Keratinocyte (primary cell): ENCODE measurements at regions not wholly inside any gene's neighbourhood (a gene's known extent, or its start where the extent isn't known, plus 50 kb on each side); places are given as distances from the start of the nearest gene placed in this dataset.

Source experiments
- DNase-seq: peaks from one replicate; pipeline ENCODE4 v3.0.0-alpha.2; 2011; ENCODE audit warnings: low read depth, missing footprints, low spot score
- FAIRE-seq: peaks from 2 replicates; lab custom pipeline; 2011; peaks lifted over from hg19 to GRCh38; lab: Jason Lieb, UNC
- H2AFZ ChIP-seq: 2 replicates; pipeline ENCODE4 v1.6.0; 2012; ENCODE audit warnings: low read length, control low read depth, inconsistent platforms; ENCODE audit not compliant: control insufficient read depth
- H3K27ac ChIP-seq: 2 replicates; pipeline ENCODE4 v1.5.1; 2011; ENCODE audit warnings: low read length; ENCODE audit not compliant: control insufficient read depth, insufficient read depth
- H3K27me3 ChIP-seq: 3 replicates; pipeline ENCODE4 v1.6.0; 2011; ENCODE audit warnings: low read length; ENCODE audit not compliant: control insufficient read depth, insufficient read depth; ENCODE audit errors: extremely low read depth
- H3K36me3 ChIP-seq, 2 experiments: 2 replicates in 1 of 2; 3 replicates in 1 of 2; pipeline ENCODE4 v1.5.1; 2011; ENCODE audit warnings: low read length in 2 of 2, mild to moderate bottlenecking in 1 of 2; ENCODE audit not compliant: control insufficient read depth in 2 of 2, insufficient read depth in 2 of 2; ENCODE audit errors: extremely low read depth in 1 of 2
- H3K4me1 ChIP-seq: 3 replicates; pipeline ENCODE4 v1.5.1; 2011; ENCODE audit warnings: low read length; ENCODE audit not compliant: control insufficient read depth, insufficient read depth; ENCODE audit errors: extremely low read depth
- H3K4me2 ChIP-seq: 3 replicates; pipeline ENCODE4 v1.6.0; 2011; ENCODE audit warnings: low read depth, low read length; ENCODE audit not compliant: control insufficient read depth, insufficient read depth; ENCODE audit errors: extremely low read depth
- H3K4me3 ChIP-seq, 3 experiments: fragments of 200-600 bp in 1 of 3; sonication (generic) in 1 of 3; 2 replicates in 2 of 3; 3 replicates in 1 of 3; pipeline ENCODE4 v1.5.1; 2011 to 2016; ENCODE audit warnings: low read length in 3 of 3, mild to moderate bottlenecking in 3 of 3, control low read depth in 2 of 3, inconsistent platforms in 1 of 3, low read depth in 1 of 3, mixed read lengths in 1 of 3, mixed run types in 1 of 3, moderate library complexity in 1 of 3; ENCODE audit not compliant: control insufficient read depth in 2 of 3, insufficient read depth in 2 of 3; ENCODE audit errors: extremely low read depth in 1 of 3
- H3K79me2 ChIP-seq: 2 replicates; pipeline ENCODE4 v1.6.0; 2012; ENCODE audit warnings: low read length; ENCODE audit not compliant: control insufficient read depth, insufficient read depth
- H3K9ac ChIP-seq: 3 replicates; pipeline ENCODE4 v1.6.0; 2011; ENCODE audit warnings: low read length; ENCODE audit not compliant: control insufficient read depth, insufficient read depth; ENCODE audit errors: extremely low read depth
- H3K9me1 ChIP-seq: 3 replicates; pipeline ENCODE4 v1.6.0; 2011; ENCODE audit warnings: low read length; ENCODE audit not compliant: control insufficient read depth, insufficient read depth; ENCODE audit errors: extremely low read depth
- H3K9me3 ChIP-seq: 2 replicates; pipeline ENCODE4 v1.5.1; 2012; ENCODE audit warnings: low read depth, low read length; ENCODE audit not compliant: control insufficient read depth
- H4K20me1 ChIP-seq: 3 replicates; pipeline ENCODE4 v1.6.0; 2011; ENCODE audit warnings: low read length; ENCODE audit not compliant: control insufficient read depth, insufficient read depth; ENCODE audit errors: extremely low read depth
- CTCF ChIP-seq, 3 experiments: IDR thresholded peaks in 1 of 3; conservative IDR thresholded peaks in 1 of 3; optimal IDR thresholded peaks in 1 of 3; 2 replicates in 2 of 3; 3 replicates in 1 of 3; pipeline versions ENCODE3 to v1.5.1; 2011; ENCODE audit warnings: low read length in 3 of 3, mild to moderate bottlenecking in 3 of 3, moderate library complexity in 2 of 3, control low read depth in 1 of 3, inconsistent platforms in 1 of 3; ENCODE audit not compliant: insufficient read depth in 2 of 3; ENCODE audit errors: extremely low read depth in 1 of 3
- EZH2 ChIP-seq: IDR thresholded peaks from one replicate; pipeline ENCODE4 v1.6.1; 2012; ENCODE audit warnings: inconsistent platforms, mild to moderate bottlenecking, low read length, moderate library complexity
- dilution Hi-C: fragments of 300-500 bp; cut with MboI; formaldehyde crosslinking; loops from one replicate; pipeline ENCODE4 v1.7.0; 2020; ENCODE audit warnings: low sequenced_read_pairs; ENCODE audit not compliant: extremely low pct_ligation_motif_present

- FAIRE-seq (no peak), DNase-seq (no peak)
- H4K20me1 ChIP-seq = no peaks in the 10 kb centered on the region
- H3K4me2 ChIP-seq = no peak overlapping the region
- H3K4me1 ChIP-seq = no peaks in the 10 kb centered on the region
- dilution Hi-C loops = no loop called here
- no peak overlapping the region for H2AFZ ChIP-seq
- no peak overlapping the region for H3K4me3 ChIP-seq
- H3K27me3 ChIP-seq = no peaks in the 10 kb centered on the region
- H3K36me3 ChIP-seq = no peaks in the 10 kb centered on the region
- no peaks in the 10 kb centered on the region for H3K79me2 ChIP-seq
- no peaks in the 10 kb centered on the region for H3K9me1 ChIP-seq
- TF ChIP-seq EZH2 = no peak
- TF ChIP-seq CTCF (optimal IDR thresholded peaks at IDR 0.05 in 1 of 3, IDR thresholded peaks at IDR 0.05 in 1 of 3, conservative IDR thresholded peaks at IDR 0.05 in 1 of 3; ENCODE audit: extremely low read depth in 1 of 3, insufficient read depth in 2 of 3, low read length in 3 of 3) = no peak
- H3K9ac ChIP-seq = no peak overlapping the region
- no peaks in the 10 kb centered on the region for H3K9me3 ChIP-seq
- no peak overlapping the region for H3K27ac ChIP-seq
These were observed 204.2 kb upstream of the IL15 start for GRCh38 chr4:141432000-141432712.

DNA sequence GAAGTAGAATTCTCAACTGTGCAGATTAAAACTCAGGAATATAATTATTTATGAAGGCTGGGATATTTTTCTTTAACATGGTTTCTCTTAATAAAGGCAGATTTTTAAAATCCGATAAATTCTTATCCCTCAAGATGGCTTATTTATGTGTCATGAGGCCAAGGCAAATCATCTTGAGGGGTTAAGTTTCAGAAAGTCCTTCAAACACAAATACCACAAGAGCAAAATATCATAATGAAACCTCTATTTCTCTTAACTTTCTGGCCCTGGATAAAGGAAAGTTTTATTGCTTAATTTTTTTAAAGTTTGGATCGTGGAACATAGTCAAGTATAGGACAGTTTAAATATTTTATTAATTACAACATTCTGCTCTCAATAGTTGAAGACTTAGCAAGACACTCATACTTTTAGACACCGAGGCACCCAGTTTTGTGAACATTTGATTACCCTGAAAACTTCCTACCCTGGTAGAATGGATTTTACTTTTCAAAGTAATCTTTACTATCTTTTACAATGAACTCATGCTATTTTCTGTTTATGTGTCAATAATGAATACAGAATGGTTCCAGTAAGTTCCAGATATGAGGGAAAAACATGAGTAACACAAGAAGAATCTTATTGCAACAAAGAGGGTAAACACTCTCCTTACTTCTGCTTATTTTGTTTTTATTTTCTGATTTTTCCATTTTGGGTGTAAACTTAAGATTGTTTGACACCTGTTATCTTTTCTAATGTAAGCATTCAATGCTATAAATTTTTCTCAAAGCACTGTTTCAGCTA lies 200.7 kb upstream of the IL15 start:
- no peaks in the 10 kb centered on the region for H3K36me3 ChIP-seq
- H2AFZ ChIP-seq = no peak overlapping the region
- no peak for DNase-seq
- H3K4me3 ChIP-seq = no peak overlapping the region
- H3K79me2 ChIP-seq = no peaks in the 10 kb centered on the region
- no peaks in the 10 kb centered on the region for H3K27me3 ChIP-seq
- no peak for TF ChIP-seq CTCF (optimal IDR thresholded peaks at IDR 0.05 in 1 of 3, IDR thresholded peaks at IDR 0.05 in 1 of 3, conservative IDR thresholded peaks at IDR 0.05 in 1 of 3; ENCODE audit: extremely low read depth in 1 of 3, insufficient read depth in 2 of 3, low read length in 3 of 3)
- no peak for TF ChIP-seq EZH2
- no peak overlapping the region for H3K9ac ChIP-seq
- dilution Hi-C loops = no loop called here
- H3K4me1 ChIP-seq = no peaks in the 10 kb centered on the region
- H3K27ac ChIP-seq = no peak overlapping the region
- no peak overlapping the region for H3K4me2 ChIP-seq
- H3K9me1 ChIP-seq = no peaks in the 10 kb centered on the region
- H4K20me1 ChIP-seq = no peaks in the 10 kb centered on the region
- no peaks in the 10 kb centered on the region for H3K9me3 ChIP-seq
- FAIRE-seq = no peak
